HG03175 (cell line): ENCODE measurements at regions not wholly inside any gene's neighbourhood (a gene's known extent, or its start where the extent isn't known, plus 50 kb on each side); places are given as distances from the start of the nearest gene placed in this dataset.

ENCODE experiments used
- ATAC-seq: cut with Tn5 transposase; IDR thresholded peaks from one replicate; pipeline ENCODE4 v1.9.1; 2021; ENCODE audit warnings: mild to moderate bottlenecking, moderate library complexity; ENCODE audit not compliant: unreplicated experiment

DNA sequence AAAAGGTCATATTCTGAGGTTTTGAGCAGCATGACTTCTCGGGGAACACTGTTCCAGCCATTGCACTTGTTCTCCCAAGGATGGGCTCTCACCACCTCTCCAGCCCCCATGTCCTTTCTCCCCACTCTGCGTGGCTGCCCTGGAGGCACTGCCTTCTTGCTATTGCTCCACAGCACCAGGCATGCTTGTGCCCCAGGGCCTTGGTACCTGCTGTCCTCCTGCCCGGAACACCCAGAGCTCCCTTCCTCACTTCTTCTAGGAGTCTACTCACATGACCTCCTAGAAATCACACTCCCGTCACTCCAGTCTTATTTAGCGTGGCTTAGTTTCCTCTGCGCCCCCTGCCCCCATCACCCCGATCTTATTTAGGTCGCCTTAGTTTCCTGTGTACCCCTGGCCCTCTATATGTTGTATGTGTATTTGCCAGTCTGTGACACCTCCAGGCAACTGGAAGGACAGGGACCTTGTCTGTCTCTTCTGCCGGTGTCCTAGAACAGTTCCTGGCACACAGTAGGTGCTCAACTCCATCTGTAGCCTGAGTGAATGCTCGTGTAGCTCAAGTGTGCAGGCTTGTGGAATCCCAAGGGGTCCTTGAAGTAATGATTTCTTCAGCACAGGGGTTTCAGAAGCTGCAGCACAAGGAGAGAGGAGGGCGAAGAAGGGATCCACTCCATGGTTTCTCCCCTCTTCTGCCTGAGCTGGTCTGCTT lies 208.6 kb upstream of the CIBAR2 start:
- ATAC-seq: no peak

DNA sequence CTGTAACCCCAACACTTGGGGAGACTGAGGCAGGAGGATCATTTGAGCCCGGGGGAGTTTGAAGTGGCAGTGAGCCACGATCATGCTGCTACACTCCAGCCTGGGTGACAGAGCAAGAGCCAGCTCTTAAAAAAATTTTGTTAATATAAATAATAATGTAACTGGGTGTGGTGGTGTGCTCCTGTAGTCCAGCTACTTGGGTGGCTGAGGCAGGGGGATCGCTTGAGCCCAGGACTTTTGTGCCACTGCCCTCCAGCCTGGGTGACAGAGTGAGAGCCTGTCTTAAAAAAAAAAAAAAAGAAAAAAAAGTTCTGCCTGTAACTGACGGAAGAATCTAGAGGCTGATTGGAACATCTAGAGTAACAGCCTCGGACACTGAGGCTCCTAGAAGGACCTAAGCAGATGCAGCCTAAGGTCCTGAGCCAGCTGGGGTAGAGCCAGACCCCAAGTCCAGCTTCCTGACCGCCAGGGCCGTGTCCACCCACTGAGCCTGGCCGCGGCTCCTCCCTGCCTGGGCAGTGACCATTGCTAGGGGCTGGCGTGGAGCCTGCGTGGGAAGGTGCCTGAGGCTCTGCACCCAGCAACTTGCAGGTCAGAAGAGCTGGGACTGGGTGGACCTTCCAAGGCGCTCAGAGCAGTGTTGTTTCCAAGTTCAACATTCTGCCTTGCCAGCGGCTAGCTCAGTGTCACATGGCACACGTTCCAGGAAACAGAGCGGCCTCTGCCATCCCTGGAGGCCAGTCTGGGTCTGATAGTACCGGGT lies 209.4 kb upstream of the CIBAR2 start:
- ATAC-seq: no peak

- ATAC-seq: no peak
These were observed 211.1 kb upstream of the CIBAR2 start for GRCh38 chr16:85323230-85323960.

DNA sequence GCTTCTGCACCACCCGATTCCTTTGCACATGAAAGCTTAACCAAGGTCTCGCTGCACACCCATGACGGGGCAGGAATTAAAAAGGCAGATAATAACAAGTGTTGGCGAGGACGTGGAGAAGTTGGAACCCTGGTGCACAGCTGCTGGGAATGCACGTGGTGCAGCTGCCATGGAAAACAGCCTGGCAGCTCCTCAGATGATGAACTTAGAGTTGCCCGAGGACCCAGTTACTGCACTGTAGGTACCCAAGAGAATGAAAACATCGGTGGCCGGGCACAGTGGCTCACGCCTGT lies 211.6 kb upstream of the CIBAR2 start:
- no peak for ATAC-seq

GRCh38 chr16:85324488-85324887 lies 212.2 kb upstream of the CIBAR2 start:
- ATAC-seq: no peak

DNA sequence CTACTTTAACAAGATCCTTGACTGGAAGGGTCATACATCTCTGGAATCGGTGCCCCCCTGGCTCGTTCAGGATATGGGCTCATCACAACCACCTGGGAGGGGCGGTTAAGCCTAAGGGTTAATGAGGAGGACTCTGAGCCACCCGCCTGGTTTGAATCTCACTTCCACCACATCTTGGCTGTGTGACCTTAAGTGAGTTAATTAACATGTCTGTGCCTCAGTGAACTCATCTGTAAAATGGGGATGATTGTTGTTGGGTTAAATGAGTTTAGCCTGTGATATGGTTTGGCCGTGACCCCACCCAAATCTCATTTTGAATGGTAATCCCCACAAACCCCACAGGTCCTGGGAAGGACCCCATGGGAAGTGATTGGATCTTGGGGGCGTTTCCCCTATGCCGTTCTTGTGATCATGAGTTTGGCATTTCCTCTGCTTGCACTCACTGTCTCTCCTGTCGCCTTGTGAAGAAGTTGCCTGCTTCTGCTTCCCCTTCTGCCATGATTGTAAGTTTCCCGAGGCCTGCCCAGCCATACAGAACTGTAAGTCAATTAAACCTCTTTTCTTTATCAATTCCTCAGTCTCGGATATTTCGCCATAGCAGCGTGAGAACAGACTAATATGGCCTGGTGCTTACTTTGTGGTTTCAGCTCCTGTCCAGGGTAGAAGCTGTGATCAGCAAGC lies 214.0 kb upstream of the CIBAR2 start:
- no peak for ATAC-seq

DNA sequence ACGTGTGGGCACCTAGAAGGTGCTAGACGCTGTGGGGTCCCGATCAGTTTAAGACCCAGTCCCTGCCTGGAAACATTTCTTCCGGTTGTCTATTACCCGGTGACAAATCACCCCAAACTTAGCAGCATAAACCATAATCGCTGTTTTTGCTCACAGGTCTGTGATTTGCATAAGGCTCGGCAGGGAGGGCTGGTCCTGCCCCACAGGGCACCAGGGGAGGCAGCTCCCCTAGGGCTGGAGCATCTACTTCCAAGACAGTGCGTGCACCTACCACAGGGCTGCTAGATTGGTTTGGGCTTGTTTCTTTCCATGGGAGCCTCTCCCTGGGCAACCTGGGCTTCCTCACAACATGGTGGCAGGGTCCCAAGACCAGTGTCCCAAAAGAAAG lies 214.5 kb upstream of the CIBAR2 start:
- no peak for ATAC-seq

DNA sequence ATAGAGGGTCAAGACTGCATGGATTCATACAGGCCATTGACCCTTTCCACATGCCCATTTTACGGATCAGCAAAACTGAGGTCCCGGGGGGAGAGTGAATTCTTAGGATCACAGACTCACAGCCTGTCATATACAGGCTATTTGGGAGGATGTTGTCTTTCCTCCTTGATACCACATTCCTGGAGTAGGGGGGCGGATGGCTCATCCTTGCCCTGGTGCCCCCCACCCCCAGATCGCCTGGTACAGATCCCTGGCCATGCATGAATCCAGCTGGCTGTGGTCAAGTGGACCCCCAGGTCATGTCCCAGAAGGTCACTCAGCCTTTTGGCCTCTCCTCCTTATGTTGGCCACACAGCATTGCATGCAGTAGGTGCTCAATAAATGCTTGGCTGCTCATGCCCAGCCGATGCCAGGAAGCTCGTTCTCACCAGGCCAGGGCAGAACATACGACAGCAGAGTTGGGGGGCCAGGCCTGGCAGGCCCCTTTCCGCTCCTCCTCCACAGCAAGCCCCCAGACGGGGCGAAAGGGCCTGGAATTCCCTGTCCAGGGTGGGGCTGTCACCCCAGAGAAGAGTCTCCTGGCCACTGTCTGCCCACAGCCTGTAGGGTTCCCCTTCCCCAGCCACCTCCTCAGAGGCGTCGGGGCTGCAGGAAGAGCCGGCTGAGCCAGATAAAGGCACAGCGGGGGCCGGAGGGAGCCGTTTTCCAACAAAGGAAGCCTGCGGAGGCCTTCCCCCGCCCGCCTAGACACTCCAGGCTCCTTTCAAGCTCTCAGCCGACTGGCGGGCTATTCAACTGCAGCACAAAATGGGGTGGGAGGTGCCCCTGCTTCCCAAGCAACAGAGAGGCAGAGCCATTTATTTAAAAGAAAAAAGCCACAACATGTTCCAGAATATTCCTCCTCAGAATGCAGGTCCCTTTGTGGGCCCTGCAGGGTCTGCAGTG lies 215.7 kb upstream of the CIBAR2 start:
- ATAC-seq: no peak

DNA sequence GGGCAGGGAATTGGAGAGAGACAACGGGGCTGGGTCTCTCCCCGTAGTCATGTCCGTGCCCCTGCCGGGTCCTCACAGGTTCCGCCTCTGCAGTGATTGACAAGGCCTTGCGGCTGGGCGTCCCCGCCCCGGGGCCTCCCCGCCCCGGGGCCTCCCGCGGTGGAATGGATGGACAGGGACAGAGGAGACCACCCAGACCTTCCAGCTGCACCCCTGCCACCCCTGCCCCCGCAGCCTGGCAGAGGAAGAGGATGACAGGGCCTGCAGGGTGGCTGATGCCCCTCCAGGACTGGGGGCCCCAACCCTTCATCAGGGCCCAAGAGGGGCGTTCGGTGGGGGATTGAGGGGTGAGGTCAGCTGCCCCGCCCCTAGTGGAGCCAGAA lies 216.4 kb upstream of the CIBAR2 start:
- no peak for ATAC-seq

DNA sequence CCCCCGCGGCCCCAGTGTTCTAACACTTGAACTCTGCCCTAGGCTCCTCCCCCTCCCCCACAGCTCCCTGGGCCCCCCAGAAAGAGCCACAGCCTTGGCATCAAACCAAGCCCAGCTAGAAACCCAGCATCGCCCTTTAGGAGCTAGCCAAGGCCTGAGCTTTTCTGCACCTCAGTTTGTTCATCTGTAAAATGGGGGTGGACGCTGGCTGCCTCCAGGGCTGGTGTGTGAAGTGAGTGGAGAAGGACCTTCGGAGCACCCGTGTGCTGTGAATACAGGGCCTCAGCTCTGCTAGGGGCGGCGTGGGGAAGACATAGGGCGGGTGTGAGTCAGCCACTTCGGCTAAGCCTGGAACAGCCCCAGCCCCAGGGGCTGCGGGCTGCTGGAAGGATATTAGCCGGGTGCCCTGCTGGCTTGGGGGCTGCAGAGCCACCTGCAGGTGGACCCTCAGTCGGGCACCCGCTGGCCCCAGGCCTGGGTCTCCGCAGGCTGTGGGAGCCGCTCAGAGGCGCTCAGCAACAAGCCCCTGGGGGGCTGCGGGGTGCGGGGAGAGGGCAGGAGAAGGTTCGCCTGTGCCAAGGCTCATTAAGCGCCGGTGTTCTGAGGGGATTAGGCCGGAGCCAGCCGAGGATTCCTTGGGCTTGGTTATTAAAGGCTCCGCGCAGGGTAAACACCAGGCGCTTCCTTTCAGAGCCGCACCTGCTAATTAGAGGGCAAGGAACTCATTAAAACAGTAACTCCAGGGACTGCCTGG lies 217.0 kb upstream of the CIBAR2 start:
- no peak for ATAC-seq

DNA sequence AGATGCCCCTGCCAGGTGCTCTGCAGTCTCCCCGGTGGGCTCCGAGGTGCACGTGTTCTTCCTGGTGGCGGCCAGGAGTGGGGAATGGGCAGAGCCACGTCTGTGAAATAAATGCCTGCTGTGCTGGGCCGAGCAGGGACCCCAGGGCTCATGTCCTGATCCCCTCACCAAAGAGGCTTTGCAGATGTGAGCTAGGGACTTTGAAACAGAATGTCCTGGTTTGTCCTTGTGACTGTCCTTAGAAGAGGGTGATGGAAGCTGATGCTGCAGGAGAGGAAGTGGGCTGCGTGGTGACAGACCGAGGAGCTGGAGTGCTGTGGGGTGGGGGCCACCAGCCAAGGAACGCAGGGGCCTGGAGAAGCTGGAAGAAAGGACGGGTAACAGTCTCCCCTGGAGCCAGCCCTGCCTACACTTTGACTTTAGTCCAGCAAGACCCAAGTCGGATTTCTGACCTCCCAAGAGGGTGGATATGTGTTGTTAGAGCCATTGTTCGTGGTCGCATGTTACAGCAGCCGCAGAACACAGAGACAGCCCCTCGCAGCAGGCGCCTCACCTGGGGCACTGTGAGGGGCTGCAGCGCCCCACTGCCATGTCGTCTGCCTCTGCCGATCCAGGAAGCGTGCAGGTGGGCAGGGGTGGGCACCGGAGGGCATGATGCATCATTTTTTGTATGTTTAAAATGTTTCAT lies 217.9 kb upstream of the CIBAR2 start:
- ATAC-seq: no peak

DNA sequence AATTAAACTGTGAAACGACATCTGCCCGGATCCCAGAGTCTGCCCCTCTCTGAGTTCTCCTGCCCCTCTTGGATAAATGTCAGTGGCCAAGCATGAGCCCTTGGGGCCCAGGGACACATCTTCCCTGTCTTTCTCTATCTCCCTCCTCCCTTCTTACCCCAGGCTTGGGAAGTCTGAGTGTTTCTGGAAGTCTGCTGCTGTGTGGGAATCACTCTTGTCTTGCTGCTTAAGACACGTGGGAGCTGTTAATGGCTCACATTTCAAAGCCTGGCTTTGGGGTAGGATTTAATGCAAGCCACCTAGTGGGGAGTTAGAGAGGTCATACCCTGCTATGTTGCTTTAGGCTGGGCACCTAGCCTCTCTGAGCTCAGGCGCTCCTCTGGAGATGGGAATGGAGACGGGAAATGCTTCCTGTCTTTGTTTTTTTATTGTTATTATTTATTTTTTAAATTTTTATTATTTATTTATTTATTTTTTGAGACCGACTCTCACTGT lies 218.5 kb upstream of the CIBAR2 start:
- no peak for ATAC-seq

DNA sequence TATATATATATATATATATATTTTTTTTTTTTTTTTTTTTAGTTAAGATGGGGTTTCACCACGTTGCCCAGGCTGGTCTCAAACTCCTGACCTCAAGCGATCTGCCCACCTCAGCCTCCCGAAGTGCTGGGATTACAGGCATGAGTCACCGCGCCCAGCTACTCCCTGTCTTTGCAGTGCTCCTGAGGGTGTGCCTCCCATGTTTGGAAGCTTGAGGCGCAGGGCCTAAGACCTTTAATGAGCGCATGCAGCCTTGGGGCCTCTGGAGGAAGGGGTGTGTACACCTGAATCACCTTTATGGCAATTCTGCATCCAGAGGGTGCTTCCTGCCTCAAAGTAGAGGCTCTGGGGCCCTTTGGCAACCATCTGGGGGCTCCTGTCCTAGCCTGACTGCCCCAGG lies 219.4 kb upstream of the CIBAR2 start:
- ATAC-seq: no peak

- ATAC-seq: no peak
These were observed 219.9 kb upstream of the CIBAR2 start for GRCh38 chr16:85332175-85332574.

DNA sequence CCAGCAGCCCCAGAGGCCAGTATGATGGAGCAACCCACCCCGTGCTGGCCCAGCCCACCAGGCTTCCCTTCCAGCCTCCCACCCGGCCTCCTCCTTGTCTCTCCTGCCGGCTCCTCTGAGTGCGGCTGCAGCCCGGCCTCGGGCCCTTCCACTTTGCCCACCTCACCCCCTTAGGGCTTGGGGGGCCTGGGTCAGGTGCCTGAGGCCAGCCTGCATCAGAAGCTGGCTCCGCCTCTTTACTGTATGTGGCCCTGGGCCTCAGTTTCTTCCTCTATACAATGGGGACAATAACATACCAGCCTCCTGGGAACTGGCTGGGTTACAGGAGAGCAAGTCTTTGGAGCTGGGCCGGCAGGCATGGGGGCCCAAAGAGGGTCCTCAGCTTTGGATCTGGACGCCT lies 221.1 kb upstream of the CIBAR2 start:
- ATAC-seq: no peak

- ATAC-seq: no peak
These were observed 221.7 kb upstream of the CIBAR2 start for GRCh38 chr16:85333744-85334640.

GRCh38 chr16:85334718-85335583 lies 222.7 kb upstream of the CIBAR2 start:
- ATAC-seq: no peak
